DMS79 treated with DMSO at 0.1 percent for 48 hours (cell line): ENCODE measurements at regions not wholly inside any gene's neighbourhood (a gene's known extent, or its start where the extent isn't known, plus 50 kb on each side); places are given as distances from the start of the nearest gene placed in this dataset.

Experiments used
- DNase-seq: peaks from one replicate; lab custom pipeline; 2025; lab: John Stamatoyannopoulos, UW

DNA sequence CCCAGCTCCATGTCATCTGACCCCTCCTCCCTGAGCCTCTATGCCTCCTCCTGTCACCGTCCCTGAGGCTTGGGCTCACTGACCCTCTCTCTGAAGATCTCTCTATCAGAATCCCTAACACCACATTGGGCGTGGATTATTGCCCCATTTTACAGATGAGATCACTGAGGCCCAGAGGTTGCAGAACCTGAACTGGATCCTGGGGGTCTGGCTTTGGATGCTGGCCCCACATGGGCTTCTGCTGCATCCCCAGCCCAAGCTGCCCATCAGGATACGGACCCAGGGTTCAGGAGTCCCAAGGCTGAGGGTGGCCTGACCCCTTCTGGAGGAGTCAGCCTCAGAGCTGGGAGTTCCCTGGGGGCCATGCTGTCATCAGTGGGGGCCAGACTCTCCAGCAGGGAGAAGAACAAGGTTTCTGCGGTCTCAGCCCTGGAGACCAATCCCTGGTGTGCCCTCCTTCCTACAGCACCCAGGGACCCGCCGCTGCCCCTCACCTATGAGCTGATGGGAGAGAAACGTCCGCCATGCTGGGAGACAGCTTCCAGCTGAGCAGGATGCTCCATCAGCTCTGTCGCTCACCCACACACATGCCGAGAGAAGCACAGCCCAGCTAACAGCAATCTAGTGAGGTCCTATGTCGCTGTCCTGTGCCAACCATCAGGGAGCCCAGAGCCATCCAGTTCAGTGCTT is 273.1 kb downstream of the UACA start:
- no peak for DNase-seq

DNA sequence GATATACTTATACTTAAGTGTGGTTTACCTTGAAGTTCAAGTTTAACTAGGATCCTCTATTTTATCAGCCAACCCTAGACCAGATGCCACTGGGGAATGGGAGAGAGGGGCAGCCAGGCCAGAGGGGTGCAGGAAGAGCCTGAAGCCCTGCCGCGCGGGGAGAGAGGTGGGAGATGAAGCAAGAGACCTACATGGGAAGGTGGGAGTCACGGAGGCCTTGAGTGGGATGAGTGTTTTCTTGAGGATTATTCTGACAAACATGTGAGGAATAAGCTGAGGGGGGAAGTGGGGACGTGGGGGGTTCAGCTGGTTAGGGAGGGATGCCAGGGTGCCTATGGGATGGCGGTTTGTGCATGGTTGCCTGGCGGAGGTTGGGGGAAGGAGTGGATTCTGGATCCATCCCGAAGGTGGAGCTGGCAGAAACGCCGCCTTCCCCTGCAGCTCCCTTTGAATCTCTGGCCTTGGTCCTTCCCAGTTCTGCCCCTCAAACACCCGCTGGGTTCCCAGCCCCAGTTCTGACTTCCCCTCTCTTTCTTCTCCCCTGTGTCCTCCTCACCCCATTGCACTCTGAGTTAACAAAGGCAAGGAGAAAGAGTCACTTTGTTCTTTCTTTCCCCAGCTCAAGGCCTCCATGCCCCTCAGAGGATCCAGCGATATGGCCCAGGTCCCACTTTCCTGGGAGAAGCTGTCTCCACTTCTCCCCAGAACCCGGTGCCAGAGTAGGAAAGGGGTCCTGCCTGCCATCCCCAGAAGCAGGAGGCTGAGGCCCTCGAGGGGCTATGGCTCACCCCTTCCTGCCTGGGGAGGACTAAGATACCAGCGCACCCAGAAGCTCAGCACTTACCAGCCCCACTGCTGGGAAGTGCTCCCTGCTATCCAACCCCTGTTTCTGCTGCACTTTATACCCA is 274.2 kb downstream of the UACA start:
- DNase-seq, result no peak

DNA sequence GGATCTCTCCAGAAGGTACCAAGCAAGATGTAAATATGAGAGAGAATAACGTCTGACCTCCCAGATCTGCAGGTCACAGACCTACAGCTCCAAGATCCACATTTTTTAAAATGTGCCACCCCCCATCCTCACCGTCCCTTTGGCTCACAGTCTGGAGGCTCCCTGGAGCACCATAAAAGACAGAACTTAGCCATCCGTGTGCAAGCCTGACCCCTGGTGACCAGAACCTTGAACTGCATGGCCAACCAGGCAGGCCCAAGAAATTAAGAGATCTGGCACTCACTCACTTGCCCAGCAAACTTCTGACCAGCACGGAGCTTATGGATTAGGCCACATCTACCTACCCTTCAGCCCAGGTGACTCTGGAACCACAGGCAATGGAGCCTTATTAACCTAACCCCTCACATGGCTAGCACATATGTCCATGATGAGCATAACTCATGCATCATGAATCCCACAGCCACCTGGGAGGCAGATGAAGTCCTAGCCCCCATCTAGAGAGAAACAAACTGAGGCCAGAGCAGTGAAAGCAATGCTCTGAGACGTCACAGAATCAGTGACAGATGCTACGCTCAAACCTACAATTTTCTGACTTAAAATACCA is 275.3 kb downstream of the UACA start:
- peak; percentile 8 for DNase-seq

DNA sequence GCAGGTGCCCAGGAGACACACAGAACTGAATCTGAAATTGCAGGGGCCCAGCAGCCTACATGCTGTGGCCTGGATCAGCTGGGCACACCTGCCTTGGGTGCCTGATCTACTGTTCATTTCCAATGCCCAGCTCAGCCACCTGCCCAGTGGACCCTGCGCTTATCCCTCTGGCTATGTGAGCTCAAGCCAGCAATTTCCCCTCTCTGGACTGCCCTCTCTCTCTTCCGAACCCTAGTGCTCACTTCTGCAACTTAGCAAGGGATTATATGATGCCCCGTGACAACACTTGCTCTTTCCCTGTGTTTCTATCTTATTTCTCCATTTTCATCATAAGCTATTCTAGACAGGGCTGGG is 276.0 kb downstream of the UACA start:
- DNase-seq, result no peak

DNA sequence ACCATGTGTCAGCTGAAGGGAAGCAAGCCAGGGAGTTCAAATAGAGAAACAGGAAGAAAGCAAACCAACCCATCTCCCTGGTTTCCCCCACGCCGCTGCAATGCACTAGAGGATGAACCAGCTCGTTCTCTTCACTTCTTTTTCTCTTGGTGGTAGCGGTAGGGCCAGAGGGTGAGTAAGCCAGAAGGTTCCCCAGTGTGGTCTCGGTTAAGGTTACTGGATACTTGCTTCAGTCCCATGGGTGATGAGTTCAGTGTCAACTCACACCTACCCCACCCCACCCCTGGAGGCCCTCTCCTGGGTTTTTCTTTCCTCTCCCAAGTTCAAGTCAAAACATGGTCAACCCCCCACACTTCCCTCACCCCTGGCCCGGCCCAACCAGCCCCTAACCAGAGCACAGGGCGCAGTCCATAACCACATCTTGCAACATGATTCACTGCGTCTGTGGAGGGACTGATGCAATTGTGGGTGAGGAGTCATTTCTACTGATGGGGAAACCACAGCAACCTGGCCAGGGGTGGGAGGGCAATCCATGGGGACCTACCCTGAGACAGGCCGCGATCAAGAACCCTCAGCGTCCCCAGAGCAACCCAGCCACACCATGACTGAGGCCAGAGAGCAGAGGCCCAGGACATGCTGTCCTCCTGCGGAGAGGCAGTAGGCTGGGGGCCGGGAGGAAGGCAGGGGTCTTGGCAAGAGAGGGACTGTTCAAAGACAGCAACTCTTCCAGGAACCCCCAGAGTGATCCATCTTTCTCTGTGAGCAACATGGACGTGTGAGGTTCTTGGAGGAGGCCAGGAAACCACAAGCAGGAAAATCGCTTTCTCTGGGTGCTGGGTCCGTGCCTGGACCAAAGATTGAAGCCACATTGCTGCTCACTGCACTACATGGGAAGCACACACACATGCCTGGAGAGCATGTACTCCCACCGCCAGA is 276.6 kb downstream of the UACA start:
- no peak for DNase-seq

DNA sequence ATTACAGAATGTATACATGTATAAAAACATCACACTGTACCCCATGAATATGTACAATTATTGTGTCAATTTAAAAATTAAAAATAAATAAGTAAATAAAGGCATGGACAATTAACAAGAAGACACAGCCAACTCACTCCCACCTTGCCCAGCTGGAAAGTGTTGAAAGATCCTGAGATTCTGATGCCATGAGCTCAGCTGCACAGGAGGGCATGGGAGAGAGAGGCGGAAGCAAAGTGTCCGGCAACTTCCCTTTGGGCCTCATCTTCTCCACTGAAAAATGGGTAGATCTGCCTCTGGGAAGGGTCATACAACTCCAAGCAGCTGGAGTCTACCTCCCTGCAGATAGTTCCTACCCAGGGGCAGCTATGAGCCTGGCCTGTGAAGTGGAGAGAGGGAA is 277.3 kb downstream of the UACA start:
- DNase-seq, result no peak

DNA sequence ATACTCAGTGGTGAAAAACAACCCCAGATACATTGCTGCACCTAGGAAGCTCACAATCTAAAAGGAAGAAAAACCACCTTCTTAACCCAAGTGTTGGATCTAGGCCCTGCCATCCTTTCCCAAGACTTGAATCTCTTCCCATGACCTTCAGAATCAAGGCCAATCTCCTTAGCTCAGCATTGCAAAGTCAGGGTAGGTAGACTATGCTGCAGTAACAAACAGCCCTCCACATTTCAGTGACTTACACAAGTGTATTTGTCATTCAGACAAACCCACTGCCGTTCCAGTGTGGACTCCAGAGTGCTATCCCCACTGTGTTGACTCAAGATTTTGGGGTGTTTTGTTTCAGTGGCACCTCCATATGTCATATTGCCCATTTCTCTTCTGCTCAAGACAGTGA is 278.4 kb downstream of the UACA start:
- no peak for DNase-seq

DNA sequence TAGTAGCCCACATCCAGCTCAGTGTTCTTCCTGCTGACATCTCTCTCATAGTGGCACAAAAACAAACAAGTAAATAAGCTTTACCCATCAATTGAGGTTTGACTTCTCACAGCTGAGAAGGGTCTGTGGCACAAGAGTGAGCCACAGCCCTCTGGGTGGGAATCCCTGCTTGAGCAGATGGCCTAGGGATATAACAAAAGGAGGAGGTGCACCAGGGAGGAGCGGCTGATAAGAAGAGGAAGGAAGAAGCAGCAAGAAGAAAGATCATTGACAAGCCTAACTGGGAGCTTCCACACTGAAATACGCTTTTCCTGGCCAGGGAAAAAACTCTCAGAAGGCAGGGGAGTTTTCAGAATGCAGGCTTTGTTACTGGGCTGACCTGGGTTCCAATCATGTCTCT is 279.8 kb downstream of the UACA start:
- no peak for DNase-seq

DNA sequence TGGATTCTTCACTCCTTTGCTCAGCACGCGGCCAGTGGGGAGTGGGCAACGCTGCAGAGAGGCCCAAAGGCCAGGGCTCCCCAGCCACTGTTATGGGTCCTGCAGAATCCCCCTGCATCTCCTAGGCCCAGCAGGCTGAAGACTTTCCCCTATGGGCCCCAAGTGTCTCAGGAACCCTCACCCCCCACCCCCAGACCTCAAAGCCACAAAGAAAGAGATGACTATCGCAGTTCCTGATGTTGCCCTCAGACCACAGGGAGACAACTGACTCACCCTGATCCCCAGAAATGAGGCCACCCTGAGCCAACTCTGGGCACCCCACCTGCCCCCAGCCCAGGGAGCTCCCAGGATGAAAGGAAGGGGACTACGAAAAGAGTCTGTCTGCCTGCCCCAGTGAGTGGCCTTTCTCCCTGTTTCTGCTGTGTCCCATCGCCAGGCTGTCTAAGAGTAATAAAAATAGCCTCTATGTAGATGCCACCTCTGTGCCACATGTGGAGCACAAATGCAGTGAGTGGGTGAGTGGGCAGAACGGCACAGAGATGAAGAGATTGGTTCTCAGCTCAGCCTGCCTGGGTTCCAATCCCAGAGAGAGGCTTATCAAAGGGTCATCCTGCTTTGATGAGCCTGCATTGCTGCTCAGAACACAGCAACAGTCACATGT is 283.0 kb downstream of the UACA start:
- no peak for DNase-seq

DNA sequence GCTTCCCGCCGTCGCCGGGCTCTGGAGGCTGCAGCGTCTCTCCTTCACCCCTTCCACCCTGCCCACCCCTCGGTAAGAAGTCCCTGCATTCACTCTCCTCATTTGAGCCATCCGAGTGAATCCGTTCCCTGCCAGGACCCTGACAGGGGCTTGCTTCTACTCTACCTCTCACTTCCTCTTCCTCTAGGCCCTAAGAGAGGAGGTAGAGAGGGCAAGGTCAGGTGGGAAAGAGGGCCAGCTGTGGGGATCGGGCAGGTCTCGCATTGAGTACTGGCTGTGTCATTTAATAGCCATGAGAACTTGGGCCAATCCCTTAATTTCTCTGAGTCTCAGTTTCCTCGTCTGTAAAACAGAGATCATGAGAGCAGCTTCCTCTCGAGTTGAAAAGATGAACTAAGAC is 283.6 kb downstream of the UACA start:
- no peak for DNase-seq

DNA sequence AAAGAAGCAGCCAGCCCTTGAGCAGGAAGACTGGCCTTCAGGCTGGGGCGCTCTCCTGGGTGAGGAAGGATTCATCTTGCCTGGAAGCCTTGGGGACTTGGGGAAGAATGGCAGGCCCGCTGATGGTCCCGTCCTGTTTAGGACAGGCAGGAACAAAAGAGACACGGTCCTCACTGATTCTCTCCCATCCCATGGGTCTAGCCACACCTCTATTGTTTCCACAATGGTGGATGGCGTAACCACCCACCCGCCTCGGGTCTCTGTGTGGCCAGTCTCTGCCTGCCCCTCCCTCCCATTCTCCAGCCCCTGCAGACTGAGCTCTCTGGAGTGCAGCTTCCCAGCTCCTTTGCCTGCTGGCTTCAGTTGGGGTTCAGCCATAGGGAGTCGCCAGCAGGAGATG is 284.3 kb downstream of the UACA start:
- DNase-seq, result no peak

DNA sequence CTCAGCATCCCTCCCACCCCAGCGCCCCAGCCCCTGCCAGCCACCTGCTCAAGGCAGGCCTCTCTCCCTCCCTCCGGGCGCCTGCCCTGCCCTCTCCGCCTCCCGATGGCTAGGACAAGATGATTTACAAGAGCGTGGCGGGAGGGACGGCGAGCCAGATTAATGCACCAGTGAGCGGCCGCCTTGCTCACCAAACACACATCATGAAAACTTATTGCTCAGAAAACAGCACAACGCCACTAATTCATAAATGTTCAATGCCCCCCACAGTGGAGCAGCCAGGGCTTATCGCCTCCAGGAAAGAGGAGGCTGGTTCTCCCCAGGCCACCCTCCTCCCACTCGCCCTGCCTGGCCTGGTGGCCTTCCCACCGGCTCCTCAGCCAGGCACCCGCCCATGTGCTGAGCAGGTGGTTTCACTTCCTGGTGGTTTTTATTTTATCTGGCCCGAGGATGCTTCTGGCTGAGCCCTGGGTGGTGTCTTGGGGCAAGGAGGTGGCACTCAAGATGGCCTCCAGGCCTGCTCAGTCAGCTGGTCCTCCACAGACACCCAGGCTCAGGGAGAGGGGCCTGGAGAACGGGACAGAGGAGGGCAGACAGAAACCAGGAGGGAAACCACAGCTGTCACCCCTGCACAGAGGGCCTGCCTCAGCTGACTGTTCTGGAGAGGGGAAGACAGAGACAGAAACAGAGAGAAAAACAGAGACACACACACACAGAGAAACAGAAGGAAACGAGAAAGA is 284.9 kb downstream of the UACA start:
- DNase-seq, result no peak

DNA sequence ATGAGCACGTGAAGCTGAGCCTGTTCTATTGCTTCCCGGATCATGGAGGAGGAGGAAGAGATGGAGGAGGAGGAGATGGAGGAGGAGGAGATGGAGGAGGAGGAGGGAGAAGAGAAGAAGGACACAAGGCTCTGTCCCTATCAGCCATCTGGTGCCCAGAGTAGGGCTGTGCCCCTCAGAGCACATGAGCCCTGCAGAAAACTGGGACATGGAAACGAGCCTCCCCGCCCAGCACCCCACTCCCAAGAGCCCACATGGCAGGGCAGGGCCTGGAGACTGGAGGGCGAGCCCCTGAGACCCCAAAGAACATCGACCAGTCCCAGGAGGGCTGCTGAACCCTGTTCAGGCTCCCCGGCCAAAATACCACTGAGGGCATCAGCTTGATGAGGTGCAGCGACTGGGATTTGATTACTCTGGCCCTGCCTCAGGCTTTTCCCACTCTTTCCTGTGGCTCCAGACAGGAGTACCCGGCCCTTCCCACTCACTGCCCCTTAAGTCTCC is 285.6 kb downstream of the UACA start:
- no peak for DNase-seq

DNA sequence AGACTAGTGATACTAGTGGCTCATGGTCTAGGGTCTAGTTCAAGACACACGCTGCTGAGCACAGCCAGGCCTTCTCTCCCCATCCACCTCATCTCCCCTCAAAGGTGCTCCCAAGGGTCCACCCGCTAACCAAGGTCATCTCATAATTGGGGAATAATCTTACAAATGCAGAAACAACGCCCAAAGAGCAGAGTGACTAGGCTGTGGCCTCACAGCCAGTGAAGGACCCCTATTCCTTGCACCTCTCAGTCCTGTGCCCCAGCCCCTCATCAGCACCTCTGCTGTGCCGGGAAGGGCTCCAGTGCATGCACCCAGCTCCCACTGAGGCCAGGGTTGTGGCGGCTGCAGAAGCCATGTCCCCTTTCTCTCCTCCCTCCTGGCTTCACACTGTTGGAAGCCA is 286.9 kb downstream of the UACA start:
- no peak for DNase-seq

DNA sequence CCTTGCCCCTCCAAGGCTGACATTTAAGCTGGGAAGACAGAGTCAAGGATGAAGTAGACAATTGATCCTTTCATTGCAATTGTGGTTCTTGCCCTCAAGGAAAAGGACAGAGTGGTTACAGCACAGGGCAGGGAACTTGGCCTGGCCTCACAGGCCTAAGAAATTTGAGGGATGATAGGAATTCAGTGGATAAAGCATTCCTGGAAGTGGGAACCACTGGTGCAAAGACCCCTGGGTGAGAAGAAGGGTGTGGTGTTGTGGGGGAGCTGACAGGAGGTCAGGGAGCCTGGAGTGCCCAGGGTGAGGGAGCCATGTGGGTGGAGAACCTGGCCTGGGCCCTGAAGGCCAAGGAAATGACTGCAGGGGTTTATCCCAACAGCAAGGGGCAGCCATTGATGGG is 287.4 kb downstream of the UACA start:
- DNase-seq, result no peak

DNA sequence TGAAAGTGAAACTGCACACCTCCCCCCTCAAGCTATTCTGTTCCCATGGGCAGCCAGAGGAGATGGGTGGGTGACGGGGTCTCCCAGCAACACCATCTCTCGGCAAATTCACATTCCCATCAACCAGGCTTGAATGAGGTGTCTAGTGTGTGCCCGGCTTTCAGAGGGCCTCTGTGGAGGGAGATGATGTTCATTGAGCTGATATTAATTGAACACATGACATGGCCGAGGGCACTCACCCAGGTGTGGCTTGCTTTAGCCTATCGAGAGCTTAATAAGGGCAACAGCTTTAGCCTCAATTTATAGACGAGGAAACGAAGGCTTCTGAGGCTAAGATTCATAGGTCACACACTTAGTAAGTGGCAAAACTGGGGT is 288.0 kb downstream of the UACA start:
- peak; percentile 46 for DNase-seq

DNA sequence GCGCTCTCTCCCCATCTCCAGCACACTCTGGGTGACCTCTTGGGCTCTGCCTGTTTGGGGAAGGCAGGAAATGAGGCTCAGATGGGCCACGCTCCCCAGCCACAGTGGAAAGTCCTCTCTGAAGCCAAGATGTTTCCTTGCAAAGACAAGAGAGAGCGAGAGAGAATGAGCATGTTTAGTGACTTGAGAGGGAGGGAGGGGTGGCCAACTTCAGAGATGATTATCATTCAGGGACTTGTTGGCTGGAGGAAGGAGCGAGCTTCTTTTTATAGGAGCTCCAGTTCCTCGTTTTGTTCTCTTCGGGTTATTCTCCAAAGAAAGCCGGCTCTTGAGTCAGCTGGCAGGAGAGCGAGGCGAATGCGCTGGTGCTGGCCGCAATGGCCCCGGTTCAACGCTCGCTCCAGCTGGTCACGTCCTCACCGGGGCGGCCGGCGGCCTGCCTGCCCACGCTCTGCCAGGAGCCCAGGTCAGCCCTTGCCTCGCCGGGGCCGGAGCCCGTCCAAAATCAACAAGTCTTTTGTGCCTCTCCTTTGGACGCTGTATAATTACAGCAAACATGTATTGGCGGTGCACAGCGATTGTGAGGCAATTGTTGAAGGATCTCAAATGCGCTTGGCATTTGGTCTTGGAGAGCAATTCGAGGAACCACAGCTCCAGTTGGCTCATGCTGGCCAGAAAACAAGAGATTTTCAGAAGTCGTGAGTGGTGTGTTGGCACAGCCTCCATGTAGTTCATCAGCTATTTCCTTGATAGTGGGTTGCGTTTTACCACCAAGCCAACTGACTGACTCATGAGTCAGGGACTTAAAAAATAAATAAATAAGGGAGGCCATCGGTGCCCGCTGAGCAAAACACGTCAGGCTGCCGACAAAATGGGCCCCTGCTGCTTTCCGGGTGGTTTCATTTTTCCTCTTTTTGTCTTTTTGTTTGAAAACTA is 288.6 kb downstream of the UACA start:
- DNase-seq, result peak; percentile 52

DNA sequence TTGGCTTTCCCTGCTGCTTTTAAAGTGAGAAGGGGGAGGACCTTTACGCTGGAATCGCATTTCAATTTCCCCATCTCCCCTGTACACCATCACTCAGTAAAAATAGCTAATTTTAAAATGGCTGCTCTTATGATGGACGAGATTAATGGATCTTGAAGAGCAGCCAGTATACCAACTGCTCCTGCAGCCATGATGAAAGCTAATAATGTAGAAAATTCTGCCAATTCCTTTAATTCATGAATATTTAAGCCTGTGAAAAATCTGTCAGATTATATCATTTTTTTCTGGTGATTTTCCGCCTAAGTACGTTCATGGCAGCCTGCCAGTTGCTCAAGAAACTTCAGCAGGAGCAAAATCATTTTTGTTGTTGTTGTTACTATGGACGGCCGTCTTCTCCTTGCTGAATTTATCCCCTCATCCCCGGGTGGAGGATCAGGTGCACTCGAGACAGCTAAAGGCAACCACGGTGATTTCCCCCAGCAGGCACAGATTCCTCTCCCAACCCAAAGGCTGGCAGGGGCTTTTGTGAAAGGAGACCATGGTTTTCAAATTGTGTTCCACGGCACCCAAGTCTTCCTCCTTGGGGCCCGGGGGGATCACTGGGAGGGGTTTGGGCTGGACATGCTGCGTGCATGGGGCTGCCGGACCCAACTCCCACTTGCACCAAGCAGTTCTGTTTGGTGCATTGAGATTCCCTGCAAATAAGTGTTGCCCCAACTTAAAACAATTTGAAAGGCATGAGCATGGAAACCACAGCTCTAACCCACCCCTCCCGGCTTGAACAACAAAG is 289.6 kb downstream of the UACA start:
- peak; percentile 43 for DNase-seq

DNA sequence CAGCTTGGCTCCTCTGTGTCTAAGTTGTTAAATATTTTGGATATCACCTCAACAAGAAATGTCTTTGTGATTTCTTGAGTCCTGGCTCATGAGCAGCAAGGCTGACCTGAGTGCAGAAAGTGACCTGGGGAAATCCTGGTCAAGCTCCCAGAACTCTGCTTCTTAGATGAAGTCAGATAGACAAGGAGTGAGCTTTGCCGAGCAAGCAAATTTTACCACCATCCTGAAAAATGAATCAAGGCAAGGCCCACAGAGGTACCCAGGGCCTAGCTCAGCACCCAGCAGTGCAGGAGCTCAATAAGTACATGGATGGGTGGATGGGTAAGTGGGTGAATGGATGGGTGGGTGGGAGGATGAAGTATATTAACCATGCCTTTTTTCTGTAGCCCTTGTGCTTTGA is 291.8 kb downstream of the UACA start:
- no peak for DNase-seq
